HG03457 (cell line): ENCODE measurements at regions not wholly inside any gene's neighbourhood (a gene's known extent, or its start where the extent isn't known, plus 50 kb on each side); places are given as distances from the start of the nearest gene placed in this dataset.

Source experiments
- ATAC-seq: cut with Tn5 transposase; IDR thresholded peaks from one replicate; pipeline ENCODE4 v1.9.1; 2021; ENCODE audit warnings: moderate number of reproducible peaks; ENCODE audit not compliant: unreplicated experiment

- ATAC-seq, result no peak
Measured at GRCh38 chr16:49128740-49129139, 152.9 kb downstream of the CBLN1 start.

- ATAC-seq, result no peak
Measured at GRCh38 chr16:49127103-49127502, 154.5 kb downstream of the CBLN1 start.

GRCh38 chr16:49121636-49122035 is 160.0 kb downstream of the CBLN1 start:
- ATAC-seq, result no peak

GRCh38 chr16:49120631-49121030 is 161.0 kb downstream of the CBLN1 start:
- ATAC-seq, result no peak

GRCh38 chr16:49116873-49117272 is 164.8 kb downstream of the CBLN1 start:
- ATAC-seq, result no peak

- ATAC-seq, result no peak
Measured at GRCh38 chr16:49115956-49116355, 165.7 kb downstream of the CBLN1 start.

GRCh38 chr16:49112754-49113153 is 168.9 kb downstream of the CBLN1 start:
- no peak for ATAC-seq

- ATAC-seq, result no peak
Measured at GRCh38 chr16:49111351-49111750, 170.3 kb downstream of the CBLN1 start.

- ATAC-seq, result no peak
Measured at GRCh38 chr16:49108611-49109010, 173.0 kb downstream of the CBLN1 start.

- no peak for ATAC-seq
Measured at GRCh38 chr16:49103298-49103697, 178.3 kb downstream of the CBLN1 start.

- no peak for ATAC-seq
Measured at GRCh38 chr16:49101997-49102396, 179.6 kb downstream of the CBLN1 start.

GRCh38 chr16:49100366-49100765 is 181.3 kb downstream of the CBLN1 start:
- no peak for ATAC-seq

- ATAC-seq, result no peak
Measured at GRCh38 chr16:49097964-49098363, 183.7 kb downstream of the CBLN1 start.

GRCh38 chr16:49096176-49096945 is 185.3 kb downstream of the CBLN1 start:
- ATAC-seq, result no peak

- ATAC-seq, result no peak
Measured at GRCh38 chr16:49095539-49095938, 186.1 kb downstream of the CBLN1 start.

- no peak for ATAC-seq
Measured at GRCh38 chr16:49094471-49094870, 187.2 kb downstream of the CBLN1 start.

- no peak for ATAC-seq
Measured at GRCh38 chr16:49093939-49094338, 187.7 kb downstream of the CBLN1 start.

GRCh38 chr16:49092704-49093103 is 188.9 kb downstream of the CBLN1 start:
- no peak for ATAC-seq

GRCh38 chr16:49089533-49089932 is 192.1 kb downstream of the CBLN1 start:
- ATAC-seq, result no peak

- ATAC-seq, result no peak
Measured at GRCh38 chr16:49089039-49089438, 192.6 kb downstream of the CBLN1 start.

GRCh38 chr16:49085686-49086085 is 196.0 kb downstream of the CBLN1 start:
- no peak for ATAC-seq

- ATAC-seq, result no peak
Measured at GRCh38 chr16:49084628-49085390, 196.8 kb downstream of the CBLN1 start.
